ENCODE measurements at regions not wholly inside any gene's neighbourhood (a gene's known extent, or its start where the extent isn't known, plus 50 kb on each side); places are given as distances from the start of the nearest gene placed in this dataset.

GRCh38 chr7:156014201-156014600 is 201.9 kb upstream of the SHH start:
- TF ChIP-seq MAFK (IDR thresholded peaks at IDR 0.05; ENCODE audit: partially characterized antibody) (no peak), RAD21 (conservative IDR thresholded peaks at IDR 0.05 in 1 of 2, IDR thresholded peaks at IDR 0.05 in 1 of 2) (no peak), POLR2A (IDR thresholded peaks at IDR 0.05; ENCODE audit: low read length) (no peak), RCOR1 (IDR thresholded peaks at IDR 0.05; ENCODE audit: low read depth, low read length) (no peak), CEBPB (IDR thresholded peaks at IDR 0.05) (no peak), CBX8 (IDR thresholded peaks at IDR 0.05) (no peak)
